ENCODE measurements at regions not wholly inside any gene's neighbourhood (a gene's known extent, or its start where the extent isn't known, plus 50 kb on each side); places are given as distances from the start of the nearest gene placed in this dataset.

GRCh38 chr20:24812373-24812772 lies 136.7 kb upstream of the CST7 start (continued):
- no peak for TF ChIP-seq CTCF (IDR thresholded peaks at IDR 0.05)

- Histone ChIP-seq H3K4me2 (no peak overlapping the region), H3K4me3 (no peak overlapping the region), H3K9me3 (no peaks in the 10 kb centered on the region), H3K27ac (no peak overlapping the region), H3K4me1 (no peaks in the 10 kb centered on the region)
- ChIA-PET POLR2A (no interaction called here), CTCF (no interaction called here)
- FAIRE-seq (no peak), DNase-seq (ENCODE audit: low read depth in 1 of 2, low spot score in 1 of 2) (no peak), ATAC-seq (no peak)
- TF ChIP-seq ZNF302 (CRISPR knock-in tag; IDR thresholded peaks at IDR 0.05) (no peak), ELK1 (IDR thresholded peaks at IDR 0.05; ENCODE audit: low read depth, low read length) (no peak), HEYL (CRISPR knock-in tag; IDR thresholded peaks at IDR 0.05) (no peak), RARB (CRISPR knock-in tag; IDR thresholded peaks at IDR 0.05) (no peak), BHLHE40 (IDR thresholded peaks at IDR 0.05; ENCODE audit: low read depth, low read length) (no peak), EP300 (IDR thresholded peaks at IDR 0.05) (no peak), EHMT2 (IDR thresholded peaks at IDR 0.05; ENCODE audit: low read depth) (no peak), ZFP36 (IDR thresholded peaks at IDR 0.05; ENCODE audit: borderline replicate concordance, partially characterized antibody) (no peak), NFE2L2 (conservative IDR thresholded peaks at IDR 0.05; ENCODE audit: low read length) (no peak), GATA3 (IDR thresholded peaks at IDR 0.05; ENCODE audit: borderline replicate concordance) (no peak), E2F6 (IDR thresholded peaks at IDR 0.05; ENCODE audit: borderline replicate concordance, low read depth) (no peak), SMC3 (IDR thresholded peaks at IDR 0.05) (no peak), MAX (IDR thresholded peaks at IDR 0.05) (no peak), NPAS2 (CRISPR knock-in tag; IDR thresholded peaks at IDR 0.05; ENCODE audit: borderline replicate concordance) (no peak), SREBF2 (IDR thresholded peaks at IDR 0.05) (no peak), PHF8 (IDR thresholded peaks at IDR 0.05; ENCODE audit: borderline replicate concordance, low read depth) (no peak)
- WGBS (ENCODE audit: missing lambda C conversion rate), result 82% methylated on average over 35 of the region's 35 CpGs
Observed at GRCh38 chr20:24813080-24813479, 136.0 kb upstream of the CST7 start.

GRCh38 chr20:24813496-24813895 lies 135.6 kb upstream of the CST7 start:
- ATAC-seq (no peak), DNase-seq (ENCODE audit: low read depth in 1 of 2, low spot score in 1 of 2) (no peak), FAIRE-seq (no peak)
- Histone ChIP-seq H3K9me3 (no peaks in the 10 kb centered on the region), H3K4me1 (no peaks in the 10 kb centered on the region), H3K27ac (no peak overlapping the region), H3K4me2 (no peak overlapping the region), H3K4me3 (no peak overlapping the region)
- TF ChIP-seq HOXB5 (CRISPR knock-in tag; IDR thresholded peaks at IDR 0.05), result no peak
- TF ChIP-seq ZC3H11A (IDR thresholded peaks at IDR 0.05), result no peak
- TF ChIP-seq HOXA7 (CRISPR knock-in tag; IDR thresholded peaks at IDR 0.05), result no peak
- TF ChIP-seq KDM5A (IDR thresholded peaks at IDR 0.05), result no peak
- TF ChIP-seq CTCF (IDR thresholded peaks at IDR 0.05), result no peak
- WGBS (ENCODE audit: missing lambda C conversion rate), result 20% methylated on average over 5 of the region's 5 CpGs
- CTCF ChIA-PET, result no interaction called here
- POLR2A ChIA-PET, result no interaction called here

All from A549 (cell line).